ENCODE measurements at regions not wholly inside any gene's neighbourhood (a gene's known extent, or its start where the extent isn't known, plus 50 kb on each side); places are given as distances from the start of the nearest gene placed in this dataset.
"Not testable (repeated sequence)": the region's sequence is repeated elsewhere in the genome, so short reads cannot be mapped to it uniquely, and the experiment has no call there.

DNA sequence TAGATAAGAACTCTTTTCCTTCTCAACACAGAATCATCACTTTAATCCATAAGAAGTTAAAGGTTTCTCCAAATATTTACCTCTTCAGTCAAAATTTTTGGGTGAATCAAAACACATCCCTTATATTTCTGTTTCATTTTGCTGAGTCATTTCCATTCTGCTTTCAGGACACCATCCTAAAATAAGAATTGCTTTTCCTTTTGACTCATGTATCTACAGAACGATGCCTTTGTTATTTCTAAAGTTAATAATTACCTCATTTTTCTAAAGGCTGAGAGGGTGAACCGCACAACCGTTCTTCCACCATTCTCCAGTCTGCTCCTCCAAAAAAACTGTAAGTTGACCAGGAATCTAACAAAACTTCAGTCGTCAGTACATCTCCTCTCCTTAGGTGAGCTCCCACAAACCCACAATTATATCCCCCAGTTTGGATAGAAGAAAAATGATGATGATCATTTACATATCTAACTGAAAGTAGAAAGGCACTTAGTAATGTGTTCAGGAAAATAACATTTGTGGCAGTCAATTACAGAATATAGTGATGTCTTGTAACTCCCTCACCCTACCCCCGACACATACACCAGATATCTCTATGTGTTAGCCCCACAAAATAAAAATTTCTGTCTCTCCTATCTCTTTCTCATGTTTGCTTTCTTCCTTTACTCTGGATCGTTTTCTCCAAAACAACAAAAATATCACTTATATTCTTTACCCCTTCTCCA, 162.5 kb downstream of the RAD51AP2 start:
- no peak for DNase-seq

DNA sequence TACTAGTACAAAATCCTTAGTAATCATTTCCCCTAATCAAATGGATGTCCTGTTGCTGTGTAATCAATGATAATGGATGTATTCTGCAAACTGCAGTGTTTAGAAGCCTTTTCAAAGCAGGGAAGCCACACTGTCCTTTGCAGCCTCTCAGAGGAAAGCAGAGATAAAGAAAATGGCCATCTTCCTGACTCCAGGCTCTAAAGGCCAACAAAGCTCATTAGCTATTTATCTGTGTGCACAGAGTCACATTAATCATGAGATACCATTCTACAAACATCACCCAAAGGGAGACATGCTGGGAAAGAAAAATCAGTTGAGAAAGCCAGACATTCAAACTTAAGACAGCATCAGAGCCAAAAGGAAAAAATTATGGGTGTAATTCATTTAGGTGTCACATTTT, 165.0 kb downstream of the RAD51AP2 start:
- DNase-seq, result no peak

DNA sequence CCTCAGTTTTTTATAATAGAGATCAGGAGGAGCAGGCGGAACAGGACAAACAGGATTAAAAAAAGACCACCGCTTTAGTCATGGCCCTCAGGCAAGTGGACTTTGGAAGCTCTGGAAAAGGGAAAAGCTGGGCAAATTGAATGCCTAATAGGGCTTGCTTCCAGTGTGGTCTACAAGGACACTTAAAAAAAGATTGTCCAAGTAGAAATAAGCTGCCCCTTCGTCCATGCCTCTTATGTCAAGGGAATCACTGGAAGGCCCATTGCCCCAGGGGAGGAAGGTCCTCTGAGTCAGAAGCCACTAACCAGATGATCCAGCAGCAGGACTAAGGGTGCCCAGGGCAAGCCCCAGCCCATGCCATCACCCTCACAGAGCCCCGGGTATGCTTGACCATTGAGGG, 175.5 kb downstream of the RAD51AP2 start:
- DNase-seq, result not testable (repeated sequence)

DNA sequence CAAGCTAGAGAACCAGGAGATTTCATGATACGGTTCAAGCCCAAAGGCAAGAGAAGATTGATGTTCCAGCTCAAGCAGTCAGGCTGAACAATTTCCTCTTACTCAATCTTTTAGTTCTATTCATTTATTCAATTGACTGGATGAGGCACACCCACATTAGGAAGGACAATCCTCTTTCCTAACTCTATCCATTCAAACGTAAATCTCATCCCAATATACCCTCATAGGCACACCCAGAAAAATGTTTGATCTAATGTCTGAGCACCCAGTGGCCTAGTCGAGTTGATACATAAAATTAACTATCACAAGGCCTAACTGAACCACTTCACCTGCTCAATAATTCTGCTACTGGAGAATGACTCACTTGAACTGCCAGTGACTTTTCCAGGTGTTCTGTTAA, 180.7 kb downstream of the RAD51AP2 start:
- DNase-seq, result no peak

DNA sequence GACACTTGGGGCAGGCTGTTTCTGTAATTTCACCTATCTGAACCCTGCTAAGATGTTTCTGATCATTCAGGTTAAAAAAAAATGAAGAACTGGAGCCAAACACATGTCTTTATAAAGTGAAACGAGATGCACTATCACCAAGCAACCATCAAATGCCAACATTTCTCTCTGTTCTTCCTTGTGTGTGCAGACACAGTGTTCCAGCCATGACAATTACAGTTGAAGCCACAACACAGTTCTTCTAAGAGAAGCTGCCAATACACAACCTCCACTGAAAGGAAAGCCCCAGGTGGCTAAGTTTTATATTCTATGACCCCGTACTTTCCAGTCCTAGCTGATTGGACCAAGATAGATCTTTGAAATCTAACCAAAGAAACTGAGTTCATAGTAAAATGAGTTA, 181.8 kb downstream of the RAD51AP2 start:
- no peak for DNase-seq

DNA sequence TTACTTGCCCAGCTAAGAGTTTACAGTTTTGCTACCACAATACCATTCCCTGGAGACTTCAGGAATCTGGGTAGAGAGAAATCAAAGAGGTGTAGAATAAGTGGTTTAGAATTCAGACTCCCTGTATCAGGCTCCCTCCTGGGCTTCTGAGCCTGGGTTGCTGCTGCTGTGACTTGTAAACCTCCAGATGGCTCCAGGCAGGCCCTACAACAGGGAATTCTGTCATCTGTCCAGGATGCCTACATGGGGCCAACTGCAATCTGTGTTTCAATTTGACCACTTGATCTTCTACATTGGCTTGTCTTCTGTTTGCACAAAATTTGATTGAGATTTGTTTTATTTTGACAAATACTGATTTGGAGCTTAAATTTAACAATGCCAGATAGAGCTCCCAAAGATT, 183.9 kb downstream of the RAD51AP2 start:
- DNase-seq, result no peak

DNA sequence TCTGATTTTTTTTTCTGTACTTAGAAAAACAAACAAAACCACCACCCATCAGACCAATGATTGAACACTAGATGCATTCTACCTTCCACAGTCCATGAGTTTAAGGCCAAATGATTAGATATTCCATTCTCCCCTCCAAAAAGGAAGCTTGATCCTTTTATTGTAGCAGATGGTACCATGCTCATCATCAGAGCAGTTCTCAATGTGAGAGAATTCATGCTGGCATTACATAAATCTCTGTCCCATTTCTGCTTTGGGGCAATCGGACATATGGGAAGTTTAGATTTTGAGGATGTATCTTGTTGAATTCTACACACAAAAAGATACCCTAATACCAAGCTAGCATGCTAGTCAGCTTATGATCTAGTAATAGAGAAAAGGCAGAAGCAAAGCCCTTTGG, 186.6 kb downstream of the RAD51AP2 start:
- DNase-seq, result no peak

DNA sequence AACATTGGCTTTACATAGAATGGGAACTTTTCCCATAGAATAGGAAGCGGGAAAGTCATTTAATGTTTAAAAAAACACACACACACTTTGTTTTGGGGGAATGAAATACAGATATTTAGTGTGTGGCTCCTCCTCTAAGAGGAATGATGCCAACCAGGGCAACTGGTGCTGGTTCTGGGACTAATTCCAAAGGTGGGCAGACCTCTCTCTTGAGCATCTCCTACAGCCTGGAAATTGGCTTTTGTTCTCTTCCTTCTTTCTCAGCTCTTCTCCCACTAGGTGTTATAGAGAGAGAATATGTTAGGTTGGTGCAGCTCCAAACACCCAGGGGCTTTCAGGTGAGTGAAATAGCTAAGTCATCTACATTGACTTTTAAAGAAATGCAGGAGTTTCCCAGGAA, 190.1 kb downstream of the RAD51AP2 start:
- DNase-seq, result no peak

DNA sequence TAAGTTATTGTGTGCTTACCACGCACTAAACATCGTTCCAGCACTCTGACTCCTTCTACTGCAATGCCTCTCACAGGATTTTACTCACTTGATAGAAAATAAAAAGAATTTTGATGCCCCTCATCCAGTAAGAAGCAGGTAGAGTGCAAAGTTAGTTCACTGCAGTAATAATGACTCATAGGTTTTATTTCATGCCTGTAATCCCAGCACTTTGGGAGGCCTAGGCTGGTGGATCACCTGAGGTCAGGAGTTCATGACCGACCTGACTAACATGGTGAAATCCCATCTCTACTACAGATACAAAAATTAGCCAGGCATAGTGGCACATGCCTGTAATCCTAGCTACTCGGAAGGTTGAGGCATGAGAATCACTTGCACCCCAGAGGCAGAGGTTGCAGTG, 190.6 kb downstream of the RAD51AP2 start:
- DNase-seq, result no peak

DNA sequence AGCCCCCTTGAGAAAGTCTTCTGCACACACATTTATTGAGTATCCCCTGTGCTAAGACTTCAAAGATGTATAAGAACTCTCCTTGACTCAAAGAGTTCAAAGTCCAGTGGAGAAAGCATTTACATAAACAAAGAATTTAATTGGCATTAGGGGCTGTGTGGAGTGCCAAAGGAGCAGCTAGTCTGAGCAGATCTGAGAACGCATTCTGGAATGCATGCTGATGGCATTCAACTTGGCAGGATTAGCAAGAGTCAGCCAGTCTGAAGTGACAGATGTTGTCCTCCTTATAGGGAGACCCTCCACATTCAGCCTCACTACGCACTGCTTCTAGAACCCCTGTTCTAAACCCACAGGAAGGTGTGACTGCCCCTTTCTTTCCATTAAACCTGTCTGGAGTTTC, 191.5 kb downstream of the RAD51AP2 start:
- no peak for DNase-seq

DNA sequence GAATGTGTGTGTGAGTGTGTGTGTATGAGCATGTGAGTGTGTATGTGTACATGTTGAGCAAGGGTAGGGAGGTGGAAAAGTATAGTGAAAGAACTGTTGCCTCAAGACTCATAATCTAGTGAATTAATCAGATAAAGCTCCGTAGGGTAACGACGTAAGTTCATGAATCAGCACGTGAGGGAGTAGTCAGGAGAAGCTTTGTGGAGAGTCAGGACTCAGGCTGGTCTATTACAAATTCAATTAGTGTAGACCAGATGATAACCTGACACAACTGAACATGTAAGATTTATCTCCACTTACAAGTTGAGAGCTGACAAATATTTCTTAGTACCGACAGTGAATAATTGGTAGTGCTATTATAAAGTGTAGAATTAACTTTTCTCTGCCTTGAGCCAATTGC, 194.5 kb downstream of the RAD51AP2 start:
- DNase-seq, result no peak

DNA sequence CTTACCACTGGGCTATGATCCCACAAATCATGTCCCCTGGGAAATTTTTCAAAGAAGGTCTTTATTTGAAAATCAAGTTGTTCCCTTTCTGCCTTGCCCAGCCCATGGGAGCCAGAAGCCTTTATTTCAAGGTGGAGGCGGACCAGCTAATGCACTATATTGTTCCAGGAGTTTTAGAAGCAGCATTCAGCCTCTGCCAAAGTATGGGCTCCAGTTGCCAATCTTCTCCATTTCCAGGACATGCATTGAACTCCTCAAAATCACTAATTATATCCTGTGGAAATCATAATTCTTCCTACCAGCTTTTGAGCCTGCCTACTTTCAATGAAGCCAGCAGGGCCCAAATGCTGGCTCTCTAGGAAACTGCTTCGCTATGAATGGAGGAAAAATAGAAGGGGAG, 195.8 kb downstream of the RAD51AP2 start:
- no peak for DNase-seq

DNA sequence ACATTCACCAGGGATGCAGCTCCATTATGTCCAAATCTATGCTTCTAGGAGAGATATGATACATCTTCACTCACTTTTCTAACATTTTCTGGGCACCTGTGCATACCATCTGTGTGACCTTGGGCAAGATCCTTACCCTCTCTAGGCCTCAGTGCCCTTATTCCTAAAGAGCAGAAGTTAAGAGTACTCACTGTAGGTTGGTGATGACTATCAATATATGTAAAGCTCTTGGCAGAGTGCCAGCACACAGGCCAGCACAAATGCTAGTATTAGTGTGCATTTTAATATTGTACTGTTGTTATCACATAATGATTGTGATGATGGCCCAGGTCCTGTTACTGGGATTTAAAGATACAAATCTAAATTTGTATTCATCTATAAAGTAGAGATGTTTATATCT, 199.2 kb downstream of the RAD51AP2 start:
- DNase-seq, result no peak

DNA sequence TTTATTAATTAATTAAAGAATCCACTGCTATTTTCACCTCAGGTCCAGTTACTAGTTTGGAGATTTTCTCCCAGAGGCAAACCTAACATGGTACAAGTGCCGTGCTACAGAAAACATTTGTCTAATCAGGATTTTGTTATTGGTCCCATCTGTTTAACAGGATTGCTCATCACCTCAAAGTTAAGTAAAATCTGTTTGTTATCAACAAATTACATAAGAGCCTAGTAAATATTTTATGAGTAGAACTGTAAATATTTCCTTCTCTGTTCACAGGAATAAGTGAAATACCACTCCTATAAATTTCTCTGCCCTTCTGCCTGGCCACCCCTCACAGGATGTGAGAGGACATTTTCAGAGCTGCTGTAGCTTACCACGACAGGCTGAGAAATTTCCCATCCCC, 200.2 kb downstream of the RAD51AP2 start:
- DNase-seq, result no peak

DNA sequence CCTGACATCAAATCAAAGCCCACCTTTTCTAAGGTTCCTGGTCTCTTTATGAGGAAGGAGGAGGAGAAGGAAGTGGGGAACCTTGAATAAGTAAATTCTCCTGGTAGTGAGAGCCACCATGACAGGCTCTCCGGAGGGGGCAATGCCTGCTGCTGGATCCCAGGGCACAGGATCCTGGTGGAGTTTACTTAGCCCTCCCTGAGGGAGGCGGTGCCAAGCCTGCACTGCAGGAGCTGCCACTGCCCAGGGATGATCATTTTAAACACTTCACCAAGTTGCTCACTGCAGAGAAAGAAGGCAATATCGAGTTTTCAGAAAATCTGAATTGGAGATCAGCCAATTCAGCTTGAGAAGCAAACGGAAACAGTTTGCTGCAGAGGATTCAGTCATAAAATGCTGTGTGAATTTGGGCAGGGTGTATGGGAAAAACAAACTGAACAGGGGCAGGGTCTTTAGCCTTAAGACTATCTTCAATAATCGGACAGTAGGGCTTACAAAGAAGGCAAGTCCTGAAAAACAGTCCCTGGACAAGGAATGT, 200.7 kb downstream of the RAD51AP2 start:
- no peak for DNase-seq

DNA sequence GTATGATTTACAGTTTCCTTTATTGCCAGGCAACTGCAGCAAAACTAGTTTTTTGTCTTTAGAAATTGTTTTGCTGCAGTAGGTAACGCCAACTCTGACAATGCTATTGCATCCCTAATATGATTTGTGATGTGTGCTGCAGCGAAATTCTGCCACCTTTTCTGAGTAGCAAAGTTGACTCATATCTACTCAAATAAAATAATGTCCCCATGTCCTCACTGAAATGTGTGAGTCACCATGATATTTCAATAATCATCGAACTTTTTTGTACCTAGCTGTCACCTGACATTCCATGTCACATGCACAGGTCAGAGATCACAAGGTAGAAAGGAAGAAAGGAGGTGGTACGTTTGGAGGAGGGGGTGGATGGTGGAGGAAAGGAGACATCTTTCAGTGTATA, 205.0 kb downstream of the RAD51AP2 start:
- no peak for DNase-seq

DNA sequence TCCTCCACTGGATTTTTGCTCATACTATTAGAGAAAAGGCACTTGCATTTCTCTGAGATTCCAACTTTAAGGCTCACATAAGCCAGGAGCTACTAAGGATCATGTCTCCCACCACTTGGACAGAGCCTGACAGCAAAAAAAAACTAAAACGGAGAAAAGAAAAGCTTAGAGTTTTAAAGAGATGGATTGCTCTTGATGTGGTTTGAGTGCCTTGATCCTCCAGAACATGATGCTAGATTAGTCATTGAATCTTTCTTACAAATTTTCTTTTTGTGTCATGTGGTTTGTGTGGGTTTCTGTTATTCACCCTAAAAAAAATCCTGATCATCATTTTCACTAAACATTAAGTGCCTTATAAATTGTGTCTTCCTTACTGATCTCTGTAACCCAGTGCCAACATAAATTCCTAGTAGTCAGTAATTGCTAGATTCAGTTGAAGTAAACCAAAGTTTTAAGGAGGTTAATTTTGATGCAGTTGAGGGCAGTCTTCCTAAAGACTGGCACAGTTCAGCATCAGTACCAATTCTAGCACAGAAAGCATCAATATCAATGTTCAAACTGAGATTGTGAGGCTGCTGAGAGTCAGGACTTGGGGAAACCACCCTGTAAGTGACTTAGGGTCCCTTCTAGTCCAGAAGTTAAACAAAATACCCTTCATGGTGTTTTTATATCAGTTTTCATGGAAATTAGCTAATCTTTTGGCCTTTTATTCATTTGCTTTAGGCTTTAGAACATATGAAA, 206.3 kb downstream of the RAD51AP2 start:
- no peak for DNase-seq

DNA sequence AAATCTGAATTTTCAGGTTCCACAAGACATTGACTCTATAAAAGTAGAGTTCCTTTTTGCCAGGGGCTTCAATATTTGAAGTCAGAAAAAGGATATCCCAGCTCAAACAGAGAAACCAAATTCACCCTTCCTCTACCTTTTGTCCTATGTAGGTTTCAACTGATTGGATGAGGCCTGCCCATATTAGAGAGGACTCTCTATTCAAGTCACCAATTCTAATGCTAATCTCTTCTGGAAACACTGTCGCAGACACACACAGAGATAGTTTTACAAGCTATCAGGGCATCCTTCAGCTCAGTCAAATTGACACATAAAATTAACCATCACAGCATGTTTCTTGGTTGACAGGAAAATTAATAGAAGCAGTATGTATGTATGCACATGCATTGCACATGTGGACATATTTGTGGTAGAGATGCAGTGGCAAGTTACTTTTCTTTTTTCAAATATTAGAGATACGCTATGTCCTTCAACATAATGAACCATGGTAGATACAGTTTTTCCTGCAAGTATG, 207.1 kb downstream of the RAD51AP2 start:
- DNase-seq, result no peak

DNA sequence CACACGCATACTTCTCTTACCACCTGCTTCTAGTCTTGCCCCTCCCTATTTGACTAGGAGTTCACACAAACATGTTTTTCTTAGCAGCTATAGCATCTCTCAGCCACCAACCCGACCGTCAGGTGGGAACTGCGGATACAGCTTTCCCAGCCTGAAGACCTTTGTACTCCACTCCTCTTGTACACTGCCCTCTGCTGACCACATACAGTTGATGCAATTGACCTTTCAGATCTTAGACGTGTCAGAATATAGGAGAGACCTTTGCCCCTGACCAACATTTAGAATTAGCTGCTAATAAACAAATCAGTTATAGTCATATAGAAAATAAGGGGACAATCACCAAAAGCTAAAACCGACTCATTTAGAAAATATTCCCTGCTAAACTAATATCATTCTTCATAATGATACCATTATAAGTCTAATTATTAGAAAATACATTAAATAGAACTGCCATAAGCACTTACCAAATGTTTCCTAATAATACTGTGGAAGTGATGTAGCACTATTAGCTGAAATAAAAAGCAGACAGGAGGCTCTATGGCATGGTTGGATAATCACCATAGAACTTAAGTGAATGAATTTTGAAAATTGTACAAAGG, 208.4 kb downstream of the RAD51AP2 start:
- DNase-seq, result peak; percentile 63

DNA sequence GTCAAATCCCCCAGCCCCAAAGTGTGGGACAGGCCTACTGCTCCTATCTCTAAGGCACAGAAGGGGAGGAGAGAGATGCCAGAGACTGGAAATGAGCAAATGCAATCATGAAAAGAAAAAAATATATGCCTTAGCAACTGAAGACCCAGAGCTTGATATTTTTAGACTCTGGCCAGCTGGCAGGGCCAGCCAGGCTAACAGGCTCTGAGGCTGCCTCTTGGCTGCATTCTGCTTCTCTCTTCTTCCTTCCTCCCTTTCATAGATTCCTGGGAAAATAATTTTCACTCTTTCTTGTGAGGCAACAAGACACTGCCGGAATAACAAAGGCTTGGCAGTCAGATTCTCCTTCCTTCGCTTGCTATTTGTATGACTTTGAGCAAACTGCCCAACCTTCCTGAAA, 209.1 kb downstream of the RAD51AP2 start:
- no peak for DNase-seq

DNA sequence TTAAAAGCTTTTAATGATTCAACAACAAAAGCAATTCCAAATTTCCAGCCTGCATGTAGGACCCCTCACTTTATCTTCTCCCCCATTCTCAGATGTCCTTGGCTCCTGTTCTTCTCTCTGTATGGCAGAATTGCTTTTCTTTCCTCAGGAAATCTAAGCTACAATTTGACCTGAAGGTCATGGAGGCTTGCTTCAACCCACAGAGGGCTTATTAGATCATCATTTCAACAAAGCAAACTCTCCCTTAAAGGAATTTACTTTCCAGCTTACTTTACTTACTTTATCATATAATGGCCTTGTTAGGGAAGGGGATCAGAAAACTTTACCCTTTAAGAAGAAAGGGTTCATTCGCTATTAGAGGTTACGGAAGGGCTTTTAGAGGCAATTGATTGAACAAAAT, 211.5 kb downstream of the RAD51AP2 start:
- no peak for DNase-seq

DNA sequence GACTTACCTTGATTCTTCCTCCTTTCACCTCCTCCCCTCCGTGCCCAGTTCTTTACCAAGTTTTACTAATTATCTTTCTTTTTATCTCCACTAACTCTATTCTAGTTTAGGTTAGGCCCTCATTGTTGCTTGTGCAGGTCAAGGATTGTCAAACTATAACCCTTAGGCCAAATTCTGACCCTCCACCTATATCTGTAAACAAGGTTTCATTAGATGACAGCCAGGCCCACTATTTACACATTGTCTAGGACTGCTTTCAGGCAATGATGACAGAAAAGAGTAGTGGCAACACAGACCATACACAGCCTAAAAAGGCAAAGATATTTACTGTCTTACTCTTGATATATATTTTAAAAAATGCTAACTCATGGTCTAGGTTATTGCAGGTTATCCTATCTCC, 212.0 kb downstream of the RAD51AP2 start:
- DNase-seq, result no peak

DNA sequence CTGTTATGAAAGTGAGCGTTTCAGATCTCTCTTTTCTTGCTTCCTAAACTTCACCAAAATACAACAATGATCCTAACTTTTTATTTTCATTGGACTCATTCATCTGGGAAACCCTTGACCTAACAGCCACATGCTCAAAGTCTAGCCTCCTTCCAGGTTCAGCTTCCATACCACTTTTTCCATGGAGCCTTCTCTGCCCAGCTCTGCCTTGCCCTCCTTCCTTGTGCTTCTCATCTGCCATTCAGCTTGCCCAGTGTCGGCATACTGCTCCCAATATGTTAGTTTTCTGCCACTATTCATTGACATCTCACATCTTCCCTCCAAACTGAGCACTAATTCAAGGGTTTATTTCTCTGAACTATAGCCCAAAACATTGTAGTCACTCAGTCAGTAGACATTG, 214.7 kb downstream of the RAD51AP2 start:
- DNase-seq, result no peak

DNA sequence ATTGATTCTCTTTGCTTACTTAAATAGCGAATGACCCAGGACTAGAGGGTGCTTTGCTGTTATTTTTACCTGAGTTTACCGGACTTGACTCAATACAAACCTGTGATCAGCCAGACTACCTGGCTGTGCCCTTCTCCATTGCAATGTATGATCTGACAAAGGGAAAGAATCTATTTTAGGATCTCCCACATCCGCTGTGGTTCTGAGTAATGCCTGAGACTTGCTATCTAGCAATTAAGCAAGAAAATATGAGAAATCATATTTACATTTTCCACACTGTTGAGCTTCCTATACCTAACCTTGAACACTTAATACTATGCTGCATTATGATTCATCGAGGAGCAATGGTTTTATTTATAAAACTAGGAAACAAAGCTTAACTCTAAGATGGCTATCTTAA, 215.2 kb downstream of the RAD51AP2 start:
- no peak for DNase-seq

Measured in NCI-H1694 treated with DMSO at 0.1 percent for 48 hours (cell line).